PFSK-1 (cell line): ENCODE measurements at regions not wholly inside any gene's neighbourhood (a gene's known extent, or its start where the extent isn't known, plus 50 kb on each side); places are given as distances from the start of the nearest gene placed in this dataset.

ENCODE experiments used
- FOXP2 ChIP-seq: optimal IDR thresholded peaks from 2 replicates; pipeline ENCODE3; 2011; ENCODE audit warnings: borderline replicate concordance, control low read depth, inconsistent platforms; ENCODE audit not compliant: insufficient read depth; ENCODE audit errors: extremely low read length, extremely low read depth
- POLR2AphosphoS5 ChIP-seq: IDR thresholded peaks from 2 replicates; pipeline ENCODE4 v1.6.1; 2012; ENCODE audit warnings: low read depth, mild to moderate bottlenecking, control low read depth, low read length, moderate library complexity
- SIN3A ChIP-seq: IDR thresholded peaks from 2 replicates; pipeline ENCODE4 v1.6.1; 2012; ENCODE audit warnings: mild to moderate bottlenecking, low read length, moderate library complexity, borderline replicate concordance; ENCODE audit not compliant: insufficient read depth
- TAF1 ChIP-seq: IDR thresholded peaks from 2 replicates; pipeline ENCODE4 v1.6.1; 2012; ENCODE audit warnings: low read length, control low read depth, borderline replicate concordance; ENCODE audit not compliant: insufficient read depth
- TF ChIP-seq, protein P1 (sequence below), 2 experiments: IDR thresholded peaks; 2 replicates each; pipeline versions ENCODE4 v1.6.1 to v1.8.0; 2011 to 2012; ENCODE audit warnings: low read depth in 2 of 2, low read length in 2 of 2, control low read depth in 1 of 2, inconsistent platforms in 1 of 2, mild to moderate bottlenecking in 1 of 2, moderate library complexity in 1 of 2; ENCODE audit not compliant: insufficient read depth in 1 of 2

DNA sequence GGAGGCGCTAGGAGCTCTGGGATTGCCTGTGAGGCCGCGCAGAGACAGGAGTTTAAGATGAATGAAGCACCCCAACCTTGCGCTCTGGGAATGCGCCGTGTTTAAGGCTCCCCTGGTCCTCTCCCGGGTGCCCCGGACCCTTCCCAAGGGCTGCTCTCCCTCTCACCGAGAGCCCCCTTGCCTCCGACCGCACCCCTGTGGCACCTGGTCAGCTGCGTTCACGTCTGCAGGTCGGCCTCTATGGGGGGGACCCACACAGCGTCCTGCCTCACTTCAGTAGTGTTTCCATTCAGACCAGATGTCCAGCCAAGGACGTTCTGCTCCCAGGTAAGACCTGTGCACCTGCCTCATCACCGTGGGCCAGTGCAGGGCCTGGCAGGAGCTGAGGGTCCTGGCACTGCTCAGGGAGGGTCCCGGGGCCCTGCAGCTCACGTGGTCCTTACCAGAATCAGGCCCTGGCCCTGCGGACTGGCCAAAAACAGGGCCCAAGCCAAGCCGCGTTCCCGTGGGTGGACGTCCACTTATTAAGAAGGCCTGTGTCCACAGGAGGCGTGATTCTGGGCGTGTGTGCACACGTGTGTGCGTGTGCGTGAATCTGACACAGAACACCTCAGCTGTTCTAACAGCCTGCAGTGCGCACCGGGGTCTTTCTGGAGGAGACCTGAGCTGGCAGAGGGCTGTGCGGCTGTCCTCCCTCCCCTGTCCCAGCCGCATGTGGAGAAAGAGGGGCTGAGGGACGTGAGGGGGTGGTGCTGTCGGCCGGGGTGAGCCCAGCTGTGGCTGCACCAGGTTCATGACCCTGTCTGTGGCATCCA lies 79.9 kb upstream of the BHLHE23 start:
- TF ChIP-seq TAF1: no peak
- TF ChIP-seq, protein P1, sequence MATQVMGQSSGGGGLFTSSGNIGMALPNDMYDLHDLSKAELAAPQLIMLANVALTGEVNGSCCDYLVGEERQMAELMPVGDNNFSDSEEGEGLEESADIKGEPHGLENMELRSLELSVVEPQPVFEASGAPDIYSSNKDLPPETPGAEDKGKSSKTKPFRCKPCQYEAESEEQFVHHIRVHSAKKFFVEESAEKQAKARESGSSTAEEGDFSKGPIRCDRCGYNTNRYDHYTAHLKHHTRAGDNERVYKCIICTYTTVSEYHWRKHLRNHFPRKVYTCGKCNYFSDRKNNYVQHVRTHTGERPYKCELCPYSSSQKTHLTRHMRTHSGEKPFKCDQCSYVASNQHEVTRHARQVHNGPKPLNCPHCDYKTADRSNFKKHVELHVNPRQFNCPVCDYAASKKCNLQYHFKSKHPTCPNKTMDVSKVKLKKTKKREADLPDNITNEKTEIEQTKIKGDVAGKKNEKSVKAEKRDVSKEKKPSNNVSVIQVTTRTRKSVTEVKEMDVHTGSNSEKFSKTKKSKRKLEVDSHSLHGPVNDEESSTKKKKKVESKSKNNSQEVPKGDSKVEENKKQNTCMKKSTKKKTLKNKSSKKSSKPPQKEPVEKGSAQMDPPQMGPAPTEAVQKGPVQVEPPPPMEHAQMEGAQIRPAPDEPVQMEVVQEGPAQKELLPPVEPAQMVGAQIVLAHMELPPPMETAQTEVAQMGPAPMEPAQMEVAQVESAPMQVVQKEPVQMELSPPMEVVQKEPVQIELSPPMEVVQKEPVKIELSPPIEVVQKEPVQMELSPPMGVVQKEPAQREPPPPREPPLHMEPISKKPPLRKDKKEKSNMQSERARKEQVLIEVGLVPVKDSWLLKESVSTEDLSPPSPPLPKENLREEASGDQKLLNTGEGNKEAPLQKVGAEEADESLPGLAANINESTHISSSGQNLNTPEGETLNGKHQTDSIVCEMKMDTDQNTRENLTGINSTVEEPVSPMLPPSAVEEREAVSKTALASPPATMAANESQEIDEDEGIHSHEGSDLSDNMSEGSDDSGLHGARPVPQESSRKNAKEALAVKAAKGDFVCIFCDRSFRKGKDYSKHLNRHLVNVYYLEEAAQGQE (IDR thresholded peaks at IDR 0.05; ENCODE audit: insufficient read depth in 1 of 2, low read depth in 2 of 2, low read length in 2 of 2): no peak
- TF ChIP-seq POLR2AphosphoS5: no peak
- no peak for TF ChIP-seq FOXP2
- no peak for TF ChIP-seq SIN3A

DNA sequence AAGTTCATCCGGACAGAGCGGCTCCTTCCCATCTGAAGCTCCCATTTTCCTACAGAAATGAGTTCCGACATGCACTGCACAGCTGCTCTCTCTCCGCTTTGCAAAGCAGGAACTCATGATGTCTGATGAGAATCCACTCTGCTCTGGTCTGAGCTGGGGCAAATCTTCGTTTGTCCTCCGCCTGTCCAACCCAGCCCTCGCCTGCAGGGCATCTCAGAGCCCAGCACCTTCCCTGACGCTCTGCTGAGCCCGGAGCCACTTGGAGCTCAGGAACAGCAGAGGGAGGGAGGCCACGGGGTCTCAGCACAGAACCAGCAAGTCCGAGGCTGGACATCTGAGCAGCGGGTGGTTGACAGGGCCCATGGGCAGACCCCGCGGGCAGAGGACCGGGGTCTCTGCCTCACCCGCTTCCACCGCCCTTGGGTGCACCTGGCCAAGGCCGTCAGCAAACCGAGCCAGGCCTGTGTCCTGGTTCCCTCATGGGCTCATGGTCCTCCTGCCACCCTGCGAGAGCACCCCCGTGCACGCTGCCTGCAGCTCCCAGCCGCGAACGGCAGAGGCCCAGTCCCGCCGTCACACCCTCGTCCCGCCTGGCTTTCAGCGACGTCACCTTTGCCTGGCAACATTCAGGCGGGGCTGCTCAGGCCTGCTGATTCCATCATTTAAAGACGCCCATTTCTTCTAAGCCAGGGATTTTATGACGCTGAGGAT lies 78.5 kb upstream of the BHLHE23 start:
- TF ChIP-seq SIN3A (no peak), TAF1 (no peak), POLR2AphosphoS5 (no peak), FOXP2 (no peak)
- TF ChIP-seq, protein P1 (IDR thresholded peaks at IDR 0.05; ENCODE audit: insufficient read depth in 1 of 2, low read depth in 2 of 2, low read length in 2 of 2): no peak

DNA sequence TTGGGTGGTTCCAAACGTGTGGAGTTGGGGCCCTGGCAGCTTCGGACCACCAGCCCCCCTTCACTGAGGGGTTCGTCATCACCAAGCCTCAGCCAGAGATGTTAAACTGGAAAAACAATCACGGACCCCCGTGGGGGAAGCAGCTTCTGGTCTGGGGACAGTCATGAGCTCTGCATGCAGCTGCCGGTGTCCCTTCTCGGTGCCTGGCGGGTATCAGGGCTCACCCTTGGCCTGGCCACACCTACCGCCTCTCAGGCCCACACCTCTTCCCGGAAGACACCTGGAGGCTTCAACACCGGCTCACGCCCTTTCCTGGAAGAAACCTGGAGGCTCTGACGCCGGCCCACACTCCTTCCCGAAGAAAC lies 77.8 kb upstream of the BHLHE23 start:
- TF ChIP-seq SIN3A (no peak), TAF1 (no peak), FOXP2 (no peak), POLR2AphosphoS5 (no peak)
- TF ChIP-seq, protein P1 (IDR thresholded peaks at IDR 0.05; ENCODE audit: insufficient read depth in 1 of 2, low read depth in 2 of 2, low read length in 2 of 2): no peak

DNA sequence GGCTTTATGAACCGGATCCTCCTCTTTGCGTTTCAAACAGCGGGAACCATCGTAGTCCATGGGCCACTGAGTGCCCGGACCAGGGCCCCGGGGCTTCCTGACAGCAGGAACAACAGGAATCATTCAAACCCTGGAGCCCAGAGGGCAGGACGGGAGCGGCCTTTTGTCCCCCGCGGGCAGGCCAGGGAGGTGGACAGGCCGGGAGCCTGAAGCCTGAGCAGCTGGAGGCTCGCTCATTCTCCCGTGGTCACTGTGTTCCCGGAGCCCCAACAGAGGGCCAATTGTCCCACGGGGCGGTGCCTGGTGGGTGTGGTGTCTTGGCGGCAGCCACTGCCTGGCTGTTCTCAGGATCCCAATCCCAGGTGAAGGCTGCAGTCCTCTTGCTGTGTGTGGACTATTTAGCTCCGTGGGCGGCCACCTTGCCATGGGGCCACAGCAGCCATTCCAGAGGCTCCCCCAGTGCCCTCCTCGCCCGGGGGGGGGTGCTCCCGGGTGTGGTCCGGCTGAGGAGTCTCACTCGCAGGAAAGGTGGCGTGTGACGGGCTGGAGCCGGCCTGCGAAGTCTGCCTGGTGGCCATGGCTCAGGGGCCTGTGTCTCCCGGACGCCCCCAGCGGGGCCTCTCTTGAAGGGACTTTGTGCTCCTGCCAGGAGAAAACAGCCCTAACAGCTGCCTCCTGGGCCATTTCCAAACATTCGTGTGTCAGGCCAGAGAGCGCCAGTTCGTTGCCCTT lies 77.2 kb upstream of the BHLHE23 start:
- TF ChIP-seq FOXP2 (no peak), POLR2AphosphoS5 (no peak), TAF1 (no peak), SIN3A (no peak)
- TF ChIP-seq, protein P1 (IDR thresholded peaks at IDR 0.05; ENCODE audit: insufficient read depth in 1 of 2, low read depth in 2 of 2, low read length in 2 of 2): no peak
